NCI-H69 (cell line): ENCODE measurements at regions not wholly inside any gene's neighbourhood (a gene's known extent, or its start where the extent isn't known, plus 50 kb on each side); places are given as distances from the start of the nearest gene placed in this dataset.
"Not testable (repeated sequence)": the region's sequence is repeated elsewhere in the genome, so short reads cannot be mapped to it uniquely, and the experiment has no call there.

Experiments
- DNase-seq: peaks from one replicate; lab custom pipeline; 2025; lab: John Stamatoyannopoulos, UW

DNA sequence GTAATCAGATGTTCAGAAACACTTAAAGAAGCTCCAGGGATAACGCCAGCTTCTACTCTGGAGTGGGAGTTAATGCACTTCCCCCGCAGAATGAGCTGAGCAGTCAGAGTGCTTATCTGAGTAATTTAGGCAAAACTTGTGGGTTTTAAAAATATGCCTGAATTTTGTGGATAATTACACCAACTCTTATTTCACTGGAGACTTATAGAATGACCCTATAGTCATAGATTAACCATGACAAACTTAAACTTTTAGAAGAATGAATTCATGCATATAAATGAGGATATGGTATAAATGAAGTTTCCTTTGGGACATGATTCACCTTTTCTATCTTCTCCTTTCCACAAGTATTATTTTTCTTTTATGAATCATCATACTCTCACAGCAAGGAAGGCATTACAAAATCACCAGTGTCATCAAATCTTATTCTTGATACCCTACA, 241.1 kb upstream of the FBXO33 start:
- DNase-seq: peak; percentile 66

DNA sequence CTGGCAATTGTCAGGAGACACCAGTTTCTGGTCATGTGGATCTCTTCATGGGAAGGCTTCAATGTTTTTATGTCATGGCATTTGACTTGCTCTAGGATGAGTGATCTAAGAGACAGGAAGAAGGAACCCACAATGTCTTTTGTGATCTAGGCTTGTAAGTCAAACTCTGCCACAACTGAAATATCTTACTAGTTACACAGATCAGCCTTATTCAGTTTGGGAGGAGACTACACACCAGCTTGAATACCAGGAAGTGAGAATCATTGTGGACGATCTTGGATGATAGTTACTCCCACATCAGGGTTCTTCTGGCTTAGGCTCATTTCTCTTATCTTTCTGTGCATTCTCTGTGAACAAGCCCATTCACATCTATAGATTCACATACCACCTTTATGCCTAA, 236.2 kb upstream of the FBXO33 start:
- no peak for DNase-seq

DNA sequence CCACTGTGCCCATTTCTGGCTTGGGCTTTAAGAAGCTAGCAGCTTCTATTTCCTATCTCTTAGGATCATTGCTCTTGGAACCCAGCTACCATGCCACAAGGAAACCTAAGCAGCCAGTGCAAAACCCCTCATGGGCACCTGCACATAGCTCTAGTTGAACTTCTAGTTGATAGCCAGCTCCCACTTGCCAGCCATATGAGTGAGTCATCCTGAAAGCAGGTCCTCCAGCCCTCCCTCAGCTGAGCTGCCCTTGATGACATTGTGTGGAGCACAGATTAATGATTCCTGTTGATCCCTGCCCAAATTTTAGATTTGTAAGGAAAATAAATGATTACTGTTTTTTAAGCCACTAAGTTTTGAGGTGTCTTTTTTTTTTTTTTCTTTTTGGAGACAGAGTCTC, 234.2 kb upstream of the FBXO33 start:
- no peak for DNase-seq

DNA sequence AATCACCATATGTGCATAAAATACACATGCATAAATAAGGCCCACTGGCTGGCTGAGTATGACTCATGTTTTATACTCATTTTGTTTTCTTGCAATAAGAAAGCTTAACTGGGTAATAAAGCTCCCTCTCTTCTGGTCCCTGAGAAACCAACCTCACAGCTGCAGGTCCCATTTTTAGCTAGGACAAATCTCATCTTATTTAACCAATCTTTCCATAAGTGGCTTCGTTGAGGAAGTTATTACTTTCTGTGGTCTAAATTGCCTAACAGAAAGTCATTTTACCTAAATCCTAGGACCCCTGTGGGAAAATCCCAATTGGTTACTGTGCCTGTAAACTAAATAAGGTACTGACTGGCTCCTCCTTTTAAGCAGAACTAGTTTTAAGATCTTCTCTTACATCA, 232.8 kb upstream of the FBXO33 start:
- DNase-seq: no peak

DNA sequence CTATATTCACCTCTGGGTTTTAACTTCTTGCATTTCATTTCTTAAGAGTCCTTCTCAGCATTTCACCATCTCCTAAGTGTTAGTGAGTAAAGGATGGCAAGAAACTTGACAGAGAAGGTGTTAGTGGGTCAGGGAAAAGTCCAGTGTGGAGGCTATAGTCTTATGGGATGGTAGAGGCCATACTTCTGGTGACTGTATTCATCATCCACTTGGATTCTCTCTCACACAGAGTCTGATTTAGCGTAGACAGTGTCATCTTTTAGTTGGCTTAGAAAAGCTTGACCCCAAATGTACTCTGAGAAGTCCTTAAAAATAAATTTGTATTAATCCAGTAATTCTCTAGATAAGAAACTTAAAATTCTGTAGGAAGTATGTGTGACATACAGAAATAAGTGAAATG, 232.4 kb upstream of the FBXO33 start:
- no peak for DNase-seq

DNA sequence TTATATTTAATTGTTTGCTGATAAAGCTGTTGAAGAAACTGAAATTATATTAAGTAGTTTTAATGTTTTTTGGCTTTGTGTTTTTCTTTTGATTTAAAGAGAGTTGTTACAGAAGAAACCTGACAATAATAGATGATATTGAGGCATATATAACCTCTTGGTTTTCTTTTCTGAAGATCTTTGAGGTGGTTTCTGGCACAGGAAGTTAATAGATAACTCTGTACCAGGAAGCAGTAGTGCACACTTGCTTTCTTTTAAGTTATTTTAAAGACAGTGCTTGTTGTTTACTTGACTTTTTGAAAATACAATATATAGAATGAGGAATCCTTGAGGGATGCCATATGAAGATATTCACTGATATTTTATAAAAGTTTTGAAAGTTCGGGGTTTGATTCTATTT, 209.0 kb upstream of the FBXO33 start:
- DNase-seq: no peak

DNA sequence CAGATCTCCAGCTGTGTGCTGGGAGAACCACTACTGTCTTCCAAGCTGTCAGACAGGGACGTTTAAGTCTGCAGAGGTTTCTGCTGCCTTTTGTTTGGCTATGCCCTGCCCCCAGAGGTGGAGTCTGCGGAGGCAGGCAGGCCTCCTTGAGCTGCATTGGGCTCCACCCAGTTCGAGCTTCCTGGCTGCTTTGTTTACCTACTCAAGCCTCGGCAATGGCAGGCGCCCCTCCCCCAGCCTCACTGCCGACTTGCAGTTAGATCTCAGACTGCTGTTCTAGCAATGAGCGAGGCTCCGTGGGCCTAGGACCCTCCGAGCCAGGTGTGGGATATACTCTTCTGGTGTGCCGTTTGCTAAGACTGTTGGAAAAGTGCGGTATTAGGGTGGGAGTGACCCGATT, 206.8 kb upstream of the FBXO33 start:
- DNase-seq: not testable (repeated sequence)

DNA sequence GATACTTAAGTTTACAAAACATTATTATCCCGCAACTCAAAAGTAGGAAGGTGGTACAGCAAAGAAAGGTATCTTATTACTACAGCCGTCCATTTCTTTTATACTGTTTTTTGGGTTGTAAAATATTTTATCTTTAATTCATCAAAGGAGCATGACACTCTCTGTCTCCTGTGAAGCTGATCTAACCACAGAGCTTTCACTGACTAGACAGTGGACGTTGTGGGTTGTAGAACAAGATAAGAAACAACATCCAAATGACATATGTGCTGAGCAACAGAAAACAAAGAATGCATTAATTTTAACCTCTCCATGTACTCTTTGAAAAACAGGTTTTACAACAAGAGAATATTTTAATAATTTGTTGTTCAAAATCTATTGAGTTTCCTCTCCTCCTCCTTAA, 195.9 kb upstream of the FBXO33 start:
- no peak for DNase-seq

DNA sequence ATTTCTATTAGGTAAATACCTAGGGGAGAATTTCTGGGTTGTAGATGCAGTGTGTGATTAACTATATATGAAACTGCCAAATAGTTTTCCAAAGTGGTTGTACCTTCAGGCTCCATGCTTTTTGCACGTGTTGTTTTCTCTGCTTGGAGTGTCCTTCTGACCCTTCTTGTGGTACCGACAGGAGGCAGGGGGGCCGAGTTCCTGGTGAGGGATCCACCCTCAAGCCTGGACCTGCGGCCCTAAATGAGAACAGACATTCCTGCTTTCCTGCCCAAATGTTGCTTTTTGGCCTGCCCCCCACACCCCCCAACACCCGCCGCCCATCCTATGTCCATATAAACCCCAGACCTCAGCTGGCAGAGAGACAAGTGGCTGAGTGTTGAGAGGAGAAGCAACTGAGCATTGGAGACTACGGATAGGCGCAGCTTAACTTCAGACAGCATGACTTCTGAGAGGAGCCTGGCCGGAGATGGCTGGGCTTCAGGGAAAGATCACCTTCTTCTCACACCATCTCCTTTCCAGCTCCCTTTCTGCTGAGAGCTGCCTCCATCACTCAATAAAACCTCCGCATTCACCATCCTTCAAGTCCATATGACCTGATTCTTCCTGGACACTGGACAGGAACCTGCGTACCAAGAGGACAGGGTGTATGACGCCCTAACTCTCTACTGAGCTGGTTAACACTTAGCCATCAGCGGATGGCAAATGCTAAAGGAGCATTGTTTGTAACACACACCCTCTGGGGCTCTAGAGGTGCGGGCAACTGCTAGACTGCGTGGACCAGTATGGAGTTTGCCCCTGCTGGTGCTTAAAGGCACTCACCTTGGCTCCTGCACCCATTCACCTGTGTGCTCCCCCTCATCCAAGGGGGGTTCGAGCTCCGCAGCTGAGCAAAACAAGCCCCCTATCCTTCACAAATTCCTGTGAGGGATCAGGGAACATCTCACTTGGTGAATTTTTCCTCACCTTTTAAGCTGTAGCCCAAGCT, 194.7 kb upstream of the FBXO33 start:
- no peak for DNase-seq

DNA sequence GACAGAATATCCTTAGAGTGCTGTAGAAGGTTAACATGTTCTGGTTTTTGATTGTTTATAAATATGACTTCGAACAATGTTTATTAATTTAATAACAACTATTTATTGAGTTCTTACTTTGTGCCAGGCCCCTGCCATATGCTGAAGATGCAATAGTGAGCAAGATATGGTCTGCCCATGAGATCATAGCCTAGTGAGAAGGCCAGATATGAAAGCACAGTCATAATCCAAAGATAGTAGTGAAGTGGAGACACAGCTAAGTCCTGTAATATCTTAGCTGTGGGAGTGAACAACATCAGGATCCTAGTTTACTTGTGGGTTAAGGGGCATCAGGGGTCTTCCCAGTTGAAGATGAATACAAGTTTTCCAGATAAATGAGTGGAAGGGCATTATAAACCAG, 189.4 kb upstream of the FBXO33 start:
- no peak for DNase-seq

DNA sequence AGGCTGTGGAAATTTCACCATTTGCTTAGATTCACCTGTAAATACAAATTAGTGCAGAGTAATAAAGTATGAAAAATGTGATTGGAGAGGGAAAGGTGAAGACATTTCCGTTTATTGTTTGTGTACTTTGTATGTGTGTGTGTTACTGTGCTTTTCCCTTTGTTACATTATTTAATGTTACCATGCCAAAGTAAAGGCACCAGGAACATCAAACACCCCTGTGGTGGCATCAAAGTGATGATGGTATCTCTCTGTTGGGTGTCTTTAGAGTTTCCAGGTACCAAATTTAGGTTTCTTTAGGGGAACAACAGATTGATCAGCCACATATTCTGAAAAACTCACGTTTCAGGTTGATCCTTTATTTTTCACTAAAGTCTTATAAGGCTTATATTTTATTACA, 189.0 kb upstream of the FBXO33 start:
- DNase-seq: peak; percentile 22

DNA sequence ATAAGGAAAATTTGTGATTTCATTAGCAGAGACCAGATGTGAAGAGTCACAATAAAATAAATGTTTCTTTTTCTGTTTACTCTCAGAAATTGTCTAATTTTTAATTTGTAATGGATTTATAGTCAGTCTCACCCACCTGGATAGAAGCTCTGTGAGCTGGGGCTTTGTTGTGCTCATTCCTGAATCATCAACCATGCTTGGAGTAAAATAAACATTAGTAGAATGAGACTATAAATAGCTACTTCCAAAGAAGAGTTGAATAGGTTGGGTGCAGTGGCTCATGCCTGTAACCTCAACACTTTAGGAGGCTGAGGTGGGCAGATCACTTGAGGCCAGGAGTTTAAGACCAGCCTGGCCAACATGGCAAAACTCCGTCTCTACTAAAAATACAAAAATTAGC, 185.3 kb upstream of the FBXO33 start:
- peak; percentile 7 for DNase-seq

DNA sequence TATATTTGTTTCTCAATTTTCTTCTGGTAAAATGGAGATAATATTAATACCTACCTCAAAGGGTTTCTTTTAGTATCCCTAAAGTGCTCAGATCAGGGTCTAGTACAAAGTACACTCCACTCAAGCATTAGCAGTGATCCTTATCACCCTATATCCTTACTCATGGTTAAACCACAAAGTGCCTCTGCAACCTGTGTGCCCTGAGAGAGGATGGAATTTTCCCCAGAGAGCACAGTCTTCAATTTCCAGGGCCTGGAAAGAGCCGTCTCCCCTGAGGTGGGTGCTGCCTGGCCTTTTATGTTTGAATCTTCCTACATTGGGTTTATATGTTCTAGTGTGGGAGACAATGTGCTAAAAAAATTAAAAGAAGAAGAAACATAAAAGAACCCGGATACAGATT, 183.1 kb upstream of the FBXO33 start:
- peak; percentile 73 for DNase-seq

DNA sequence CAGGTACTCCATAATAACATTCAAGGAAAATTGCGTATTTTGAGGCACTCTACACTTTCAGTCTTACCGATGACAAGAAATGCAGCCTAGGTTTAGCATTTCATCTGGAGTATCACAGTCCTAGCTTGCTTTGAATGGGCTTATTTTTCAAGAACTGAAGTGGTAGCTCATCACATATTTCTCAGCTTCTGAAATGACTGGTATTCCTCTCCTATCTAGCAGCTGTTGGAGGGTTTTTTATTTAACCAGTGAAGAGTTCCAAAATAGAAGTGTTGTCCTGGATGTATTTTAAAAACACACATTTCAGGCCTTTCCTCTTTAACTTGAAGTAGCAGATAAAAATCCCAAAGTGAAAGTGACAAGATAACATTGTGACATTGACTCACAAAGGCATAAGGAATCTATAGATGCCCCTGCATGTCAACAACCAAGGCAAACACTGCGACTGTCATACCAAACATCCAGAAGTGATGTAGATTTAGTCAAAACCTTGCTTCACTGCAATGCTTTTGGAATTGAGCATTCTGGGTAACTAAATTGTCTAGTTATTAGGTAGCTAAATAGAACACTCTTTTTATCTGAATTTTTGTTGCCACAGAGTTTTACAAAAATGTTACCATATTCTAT, 182.2 kb upstream of the FBXO33 start:
- DNase-seq: no peak

DNA sequence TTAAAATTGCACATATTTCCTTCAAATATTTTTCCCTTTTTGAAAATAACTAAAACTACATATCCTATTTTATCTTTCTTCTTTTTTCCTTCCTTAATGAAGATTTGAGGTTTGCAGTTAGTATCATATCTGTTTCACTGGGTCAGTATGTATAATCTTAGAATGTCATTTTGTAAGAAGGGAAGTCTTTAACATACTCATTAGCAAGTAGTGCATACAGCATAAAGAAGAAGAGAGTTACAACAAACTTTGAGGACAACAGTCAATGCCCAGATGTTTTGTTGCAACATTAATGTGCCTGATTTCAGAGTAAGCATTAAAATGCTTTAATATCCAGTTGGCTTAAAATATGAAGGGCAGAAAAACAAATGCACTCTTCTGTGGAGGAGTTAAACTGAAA, 176.9 kb upstream of the FBXO33 start:
- DNase-seq: no peak

DNA sequence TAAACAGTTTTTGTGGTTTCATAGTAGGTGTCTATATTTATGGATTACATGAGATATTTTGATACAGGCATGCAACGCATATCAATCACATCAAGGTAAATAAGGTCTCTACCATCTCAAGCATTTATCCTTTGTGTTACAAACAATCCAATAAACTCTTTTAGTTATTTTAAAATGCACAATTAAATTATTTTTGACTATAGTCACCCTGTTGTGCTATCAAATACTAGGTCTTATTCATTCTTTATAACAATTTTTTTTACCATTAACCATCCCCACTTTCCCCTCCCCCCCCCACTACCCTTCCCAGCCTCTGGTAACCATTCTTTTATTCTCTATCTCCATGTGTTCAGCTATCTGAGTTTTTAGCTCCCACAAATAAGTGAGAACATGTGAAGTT, 175.7 kb upstream of the FBXO33 start:
- DNase-seq: no peak

DNA sequence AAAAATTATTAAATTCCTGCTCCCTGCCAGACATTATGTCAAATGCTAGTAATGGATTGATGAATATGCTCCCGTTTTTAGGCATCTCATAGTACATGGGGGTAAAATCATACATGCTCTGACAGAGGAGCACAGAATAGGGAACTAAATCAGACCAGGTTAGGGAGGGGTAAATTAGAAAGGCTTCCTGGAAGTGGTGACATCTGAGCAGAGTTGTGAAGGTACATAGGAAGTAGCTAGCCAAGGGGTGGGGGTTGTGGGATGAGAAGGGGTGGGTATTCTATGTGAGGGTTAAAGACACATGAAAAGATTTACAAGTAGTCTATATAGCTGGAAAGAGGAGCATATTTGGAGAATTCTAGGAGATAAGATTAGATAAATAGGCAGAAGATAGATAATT, 171.7 kb upstream of the FBXO33 start:
- DNase-seq: no peak

DNA sequence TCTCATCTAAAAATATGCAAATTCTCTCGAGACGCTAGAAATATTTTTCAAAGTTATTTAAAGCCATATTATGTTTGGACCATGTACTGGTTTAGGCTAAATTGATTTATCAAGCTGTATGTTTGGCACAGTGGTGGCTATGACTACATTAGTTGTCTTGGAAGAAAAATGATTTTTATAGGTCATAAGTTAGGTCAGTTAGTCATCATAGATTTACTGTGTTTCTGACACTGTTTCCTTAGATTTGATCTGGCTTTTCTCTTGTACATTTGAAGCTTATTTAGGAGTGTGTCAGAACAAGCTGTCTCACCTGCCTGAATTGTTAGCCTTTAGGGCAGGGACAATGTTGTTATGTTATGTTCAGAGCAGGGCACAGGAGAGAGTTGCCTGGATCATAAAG, 161.1 kb upstream of the FBXO33 start:
- no peak for DNase-seq

DNA sequence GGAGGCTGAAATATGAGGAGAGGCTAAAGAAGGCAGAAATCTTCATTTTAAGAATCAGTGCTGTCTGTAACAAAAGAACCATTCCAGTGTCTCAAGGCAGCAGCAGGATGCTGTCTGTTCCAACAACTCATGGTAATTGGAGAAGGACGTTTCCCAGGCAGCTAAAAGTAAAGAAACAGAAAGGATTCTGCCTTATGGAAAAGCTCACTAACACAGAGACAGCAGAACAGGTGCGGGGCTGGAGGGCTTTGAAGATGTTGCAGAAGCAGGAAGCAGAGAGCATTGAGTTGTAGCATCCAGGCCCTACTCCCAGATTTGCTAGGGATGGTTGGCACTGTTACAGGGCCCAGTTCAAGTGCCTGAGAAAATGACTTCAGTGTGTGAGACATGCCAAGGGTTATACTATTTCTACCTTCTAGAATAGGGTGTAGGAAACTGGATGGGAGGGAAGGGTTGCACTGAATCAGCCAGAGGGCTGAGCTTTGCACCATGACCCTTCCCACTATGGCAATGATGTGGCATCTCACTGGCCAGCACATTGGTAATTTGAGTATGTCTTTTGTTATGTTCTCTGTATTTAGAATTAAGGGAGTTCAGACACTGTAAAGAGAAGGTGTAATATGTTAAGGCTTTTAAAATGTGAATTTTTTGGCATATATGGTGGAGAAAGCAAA, 160.0 kb upstream of the FBXO33 start:
- peak; percentile 71 for DNase-seq

DNA sequence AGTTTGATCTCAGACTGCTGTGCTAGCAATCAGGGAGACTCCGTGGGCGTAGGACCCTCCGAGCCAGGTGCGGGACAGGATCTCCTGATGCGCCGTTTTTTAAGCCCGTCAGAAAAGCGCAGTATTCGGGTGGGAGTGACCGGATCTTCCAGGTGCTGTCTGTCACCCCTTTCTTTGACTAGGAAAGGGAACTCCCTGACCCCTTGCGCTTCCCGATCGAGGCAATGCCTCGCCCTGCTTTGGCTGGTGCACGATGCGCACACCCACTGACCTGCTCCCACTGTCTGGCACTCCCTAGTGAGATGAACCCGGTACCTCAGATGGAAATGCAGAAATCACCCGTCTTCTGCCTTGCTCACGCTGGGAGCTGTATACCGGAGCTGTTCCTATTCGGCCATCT, 157.6 kb upstream of the FBXO33 start:
- not testable (repeated sequence) for DNase-seq

DNA sequence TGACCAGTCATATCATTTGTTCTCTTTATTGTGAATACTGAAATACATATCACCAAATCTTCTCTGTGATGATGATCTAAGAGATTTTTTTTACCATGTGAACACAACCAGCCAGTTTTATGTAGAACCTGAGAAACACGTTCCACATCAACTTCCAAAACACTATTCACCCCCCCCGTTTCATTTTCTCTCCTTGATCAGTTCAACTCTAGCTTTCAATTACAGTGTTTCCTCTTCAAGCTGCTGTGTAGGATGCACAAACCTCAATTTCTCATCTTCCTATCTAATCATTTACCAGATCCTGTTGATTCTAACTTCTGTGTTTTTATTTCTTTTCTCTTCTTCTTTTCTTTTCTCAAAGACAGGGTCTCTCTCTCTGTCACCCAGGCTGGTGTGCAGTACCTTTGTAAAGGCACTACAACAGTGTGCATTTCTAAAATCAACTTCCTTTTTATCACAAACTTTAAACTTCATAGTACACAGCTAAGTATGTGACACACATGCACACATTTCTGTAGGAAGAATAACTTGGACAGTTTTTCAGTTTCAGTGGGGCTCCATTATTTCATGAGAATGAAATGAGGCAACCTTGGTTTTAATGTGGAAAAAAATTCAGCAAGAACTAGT, 149.9 kb upstream of the FBXO33 start:
- DNase-seq: no peak

DNA sequence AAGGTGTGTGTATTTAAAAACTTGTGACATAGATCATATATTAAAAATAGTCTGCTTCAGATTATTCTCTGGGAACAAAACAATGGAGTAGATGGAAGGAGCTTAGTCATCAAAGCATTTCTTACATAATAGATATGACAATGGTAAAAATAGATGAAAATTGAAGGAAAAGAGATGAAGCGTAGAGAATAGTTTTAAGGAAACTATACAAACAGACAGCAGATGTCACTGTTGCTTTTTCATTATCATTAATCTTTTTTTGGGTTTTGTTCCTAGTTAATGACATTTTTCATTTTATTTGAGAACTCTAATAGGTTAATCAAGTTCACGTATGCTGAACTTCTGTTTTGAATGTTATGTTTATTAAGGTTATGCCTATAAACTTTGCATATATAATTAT, 149.2 kb upstream of the FBXO33 start:
- peak; percentile 27 for DNase-seq
